Omental fat pad (tissue), 3 donors: ENCODE measurements at regions not wholly inside any gene's neighbourhood (a gene's known extent, or its start where the extent isn't known, plus 50 kb on each side); places are given as distances from the start of the nearest gene placed in this dataset.

Source experiments
- ATAC-seq: fragments of 150-250 bp; one replicate; pipeline ENCODE4 v1.9.1; 2016; ENCODE audit warnings: mild to moderate bottlenecking, moderate library complexity; ENCODE audit not compliant: low FRiP score
- DNase-seq: peaks from one replicate; pipeline ENCODE4 v3.0.0-alpha.2; 2019; ENCODE audit warnings: low spot score
- TF ChIP-seq, protein P1 (sequence below), 3 donors: fragments of 450-650 bp; IDR thresholded peaks; one replicate each; pipeline ENCODE4 v1.5.1; 2016 to 2017; ENCODE audit warnings: antibody characterized with exemption in 3 of 3, mild to moderate bottlenecking in 3 of 3, moderate library complexity in 2 of 3

- ATAC-seq: no peak
- DNase-seq: no peak
- TF ChIP-seq, protein P1, sequence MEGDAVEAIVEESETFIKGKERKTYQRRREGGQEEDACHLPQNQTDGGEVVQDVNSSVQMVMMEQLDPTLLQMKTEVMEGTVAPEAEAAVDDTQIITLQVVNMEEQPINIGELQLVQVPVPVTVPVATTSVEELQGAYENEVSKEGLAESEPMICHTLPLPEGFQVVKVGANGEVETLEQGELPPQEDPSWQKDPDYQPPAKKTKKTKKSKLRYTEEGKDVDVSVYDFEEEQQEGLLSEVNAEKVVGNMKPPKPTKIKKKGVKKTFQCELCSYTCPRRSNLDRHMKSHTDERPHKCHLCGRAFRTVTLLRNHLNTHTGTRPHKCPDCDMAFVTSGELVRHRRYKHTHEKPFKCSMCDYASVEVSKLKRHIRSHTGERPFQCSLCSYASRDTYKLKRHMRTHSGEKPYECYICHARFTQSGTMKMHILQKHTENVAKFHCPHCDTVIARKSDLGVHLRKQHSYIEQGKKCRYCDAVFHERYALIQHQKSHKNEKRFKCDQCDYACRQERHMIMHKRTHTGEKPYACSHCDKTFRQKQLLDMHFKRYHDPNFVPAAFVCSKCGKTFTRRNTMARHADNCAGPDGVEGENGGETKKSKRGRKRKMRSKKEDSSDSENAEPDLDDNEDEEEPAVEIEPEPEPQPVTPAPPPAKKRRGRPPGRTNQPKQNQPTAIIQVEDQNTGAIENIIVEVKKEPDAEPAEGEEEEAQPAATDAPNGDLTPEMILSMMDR (IDR thresholded peaks at IDR 0.05): no peak
These were observed 259.1 kb upstream of the TPM1 start for GRCh38 chr15:62783303-62783957.

DNA sequence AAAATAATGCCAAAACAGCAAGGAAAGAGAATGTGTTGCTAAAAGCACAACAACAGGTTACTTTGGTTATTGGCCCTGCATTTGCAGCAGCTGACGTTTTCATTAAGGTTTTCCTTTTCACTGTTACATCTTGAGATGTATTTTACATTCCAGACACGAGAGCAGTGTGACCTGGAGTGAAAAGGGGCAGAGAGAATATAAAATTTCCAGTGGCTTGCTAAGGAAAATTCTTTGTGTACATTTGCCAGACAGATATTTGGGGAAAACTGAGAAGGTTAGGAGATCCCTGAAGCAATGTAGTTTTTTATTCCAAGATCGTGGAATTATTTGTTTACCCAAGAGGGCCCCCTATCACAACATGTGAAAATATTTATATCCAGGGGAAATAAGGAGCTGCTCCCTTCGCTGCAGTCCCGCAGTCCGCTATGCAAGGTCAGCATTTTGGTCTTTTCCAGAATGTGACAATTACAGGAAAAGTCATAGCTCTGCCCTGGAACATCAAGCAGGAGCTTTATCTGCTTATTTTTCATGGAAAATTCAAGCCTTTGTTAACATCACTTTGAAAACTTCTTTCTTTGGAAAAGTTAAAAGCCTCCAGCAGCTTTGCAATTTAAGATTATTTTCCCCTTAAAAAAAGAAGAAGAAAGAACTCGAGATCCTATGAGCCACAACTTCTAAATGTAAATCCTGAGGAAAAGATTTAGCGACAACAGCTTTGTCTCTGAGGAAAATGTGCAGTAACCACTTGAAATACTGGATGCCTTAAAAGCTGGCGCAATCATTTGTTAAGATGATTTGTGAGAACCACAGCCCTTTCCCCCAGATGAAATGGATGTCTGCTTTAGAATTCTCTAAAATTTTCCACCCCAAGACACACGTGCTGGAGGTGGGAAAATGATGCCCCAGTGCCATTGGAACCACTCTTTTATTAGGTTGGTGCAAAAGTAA is 256.4 kb upstream of the TPM1 start:
- TF ChIP-seq, protein P1 (IDR thresholded peaks at IDR 0.05): no peak
- ATAC-seq (no peak), DNase-seq (no peak)

DNA sequence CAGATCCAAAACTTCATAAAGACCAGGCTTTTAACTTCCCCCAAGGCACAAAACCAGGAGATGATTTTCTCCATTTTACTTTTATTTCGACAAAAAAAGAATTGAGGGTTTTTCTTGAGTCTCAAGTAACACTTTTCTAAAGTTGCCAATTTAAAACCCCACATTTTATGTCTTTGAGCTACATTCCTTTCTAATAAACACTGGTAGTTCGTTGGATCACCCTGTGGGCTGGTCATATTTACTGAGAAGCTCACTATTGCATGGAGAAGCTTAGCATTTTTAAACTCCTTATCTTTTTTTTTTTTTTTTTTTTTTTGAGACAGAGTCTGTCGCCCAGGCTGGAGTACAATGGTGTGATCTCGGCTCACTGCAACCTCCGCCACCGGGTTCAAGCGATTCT is 255.1 kb upstream of the TPM1 start:
- TF ChIP-seq, protein P1 (IDR thresholded peaks at IDR 0.05): no peak
- DNase-seq (no peak), ATAC-seq (no peak)

DNA sequence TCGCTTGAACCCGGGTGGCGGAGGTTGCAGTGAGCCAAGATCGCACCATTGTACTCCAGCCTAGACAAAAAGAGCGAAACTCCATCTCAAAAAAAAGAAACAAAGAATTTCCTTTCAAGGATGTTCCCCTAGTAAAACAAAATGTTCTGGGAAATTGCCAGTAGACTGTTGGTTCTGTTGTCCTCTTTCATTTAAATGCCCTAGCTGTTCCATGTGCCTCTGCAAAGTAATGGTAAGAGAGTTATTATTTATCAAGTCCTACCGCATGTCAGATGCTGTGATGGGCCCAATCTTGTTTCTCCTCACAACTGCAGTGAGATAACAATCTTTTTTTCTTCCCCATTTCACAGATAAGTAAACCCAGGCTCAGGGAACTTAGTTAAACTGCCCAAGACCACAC is 254.3 kb upstream of the TPM1 start:
- DNase-seq (no peak), ATAC-seq (no peak)
- TF ChIP-seq, protein P1 (IDR thresholded peaks at IDR 0.05): no peak

- TF ChIP-seq, protein P1 (IDR thresholded peaks at IDR 0.05): no peak
- no peak for ATAC-seq
- DNase-seq: no peak
These were observed 252.0 kb upstream of the TPM1 start for GRCh38 chr15:62790546-62790945.

- DNase-seq (no peak), ATAC-seq (no peak)
- TF ChIP-seq, protein P1 (IDR thresholded peaks at IDR 0.05): no peak
These were observed 250.9 kb upstream of the TPM1 start for GRCh38 chr15:62791694-62792093.
